Endothelial cell of umbilical vein (primary cell): ENCODE measurements at regions not wholly inside any gene's neighbourhood (a gene's known extent, or its start where the extent isn't known, plus 50 kb on each side); places are given as distances from the start of the nearest gene placed in this dataset. TPM values are rescaled to one million over a fixed set of nuclear protein-coding genes. Genes with fewer than 3 reads are reported as not detected.

Experiments
- BruUV-seq: library from RNA; stranded (reverse); fragments of 400-500 nt; replicated peaks from 2 replicates; lab custom pipeline; 2021; lab: Mats Ljungman, UMichigan
- CTCF ChIA-PET: fragments of 300-600, 350-600 bp; sonication (Branson Sonifier 250); formaldehyde crosslinking; loops from one replicate; lab custom pipeline; 2021; ENCODE audit warnings: antibody characterized with exemption, inconsistent platforms; lab: Charles Lee
- POLR2A ChIA-PET: fragments of 300-600, 350-600 bp; sonication (Branson Sonifier 250); formaldehyde crosslinking; loops from one replicate; lab custom pipeline; 2021; ENCODE audit warnings: antibody characterized with exemption, inconsistent platforms; lab: Charles Lee
- DNase-seq: peaks from one replicate; pipeline ENCODE4 v3.0.0-alpha.2; 2011; ENCODE audit warnings: low read depth, low spot score
- FAIRE-seq: peaks from 2 replicates; lab custom pipeline; 2011; peaks lifted over from hg19 to GRCh38; lab: Jason Lieb, UNC
- H2AFZ ChIP-seq: 2 replicates; pipeline ENCODE4 v1.6.0; 2012; ENCODE audit warnings: low read depth, low read length, control low read depth, inconsistent platforms
- H3K27ac ChIP-seq: 2 replicates; pipeline ENCODE4 v1.5.1; 2011; ENCODE audit warnings: low read depth, mild to moderate bottlenecking, control low read depth, low read length, moderate library complexity; ENCODE audit not compliant: insufficient read depth
- H3K27me3 ChIP-seq, 2 experiments: 2 replicates each; pipeline versions ENCODE4 v1.6.0 to v1.6.1; 2011; ENCODE audit warnings: low read length in 2 of 2, mixed read lengths in 1 of 2; ENCODE audit not compliant: control insufficient read depth in 2 of 2, insufficient read depth in 2 of 2
- H3K36me3 ChIP-seq, 2 experiments: 2 replicates in 1 of 2; 3 replicates in 1 of 2; pipeline ENCODE4 v1.5.1; 2011; ENCODE audit warnings: low read length in 2 of 2, mild to moderate bottlenecking in 1 of 2, moderate library complexity in 1 of 2; ENCODE audit not compliant: control insufficient read depth in 2 of 2, insufficient read depth in 2 of 2; ENCODE audit errors: extremely low read depth in 1 of 2
- H3K4me1 ChIP-seq: 3 replicates; pipeline ENCODE4 v1.5.1; 2011; ENCODE audit warnings: mild to moderate bottlenecking, low read length; ENCODE audit not compliant: control insufficient read depth, insufficient read depth; ENCODE audit errors: extremely low read depth
- H3K4me2 ChIP-seq: 2 replicates; pipeline ENCODE4 v1.6.1; 2011; ENCODE audit warnings: low read length, control low read depth, mixed read lengths; ENCODE audit not compliant: insufficient read depth
- H3K4me3 ChIP-seq, 3 experiments: fragments of 200-600 bp in 1 of 3; sonication (generic), shearing (Covaris generic) in 1 of 3; replicated peaks in 1 of 3; 2 replicates each; pipeline ENCODE4 v1.5.1; 2011 to 2016; ENCODE audit warnings: control low read depth in 3 of 3, low read length in 3 of 3, mild to moderate bottlenecking in 2 of 3, inconsistent platforms in 1 of 3, low read depth in 1 of 3, moderate library complexity in 1 of 3; ENCODE audit not compliant: insufficient read depth in 1 of 3
- H3K79me2 ChIP-seq: 2 replicates; pipeline ENCODE4 v1.6.0; 2012; ENCODE audit warnings: low read length, inconsistent platforms; ENCODE audit not compliant: control insufficient read depth, insufficient read depth
- H3K9ac ChIP-seq: replicated peaks from 2 replicates; pipeline ENCODE3; 2011; ENCODE audit warnings: low read length, control low read depth; ENCODE audit not compliant: insufficient read depth; ENCODE audit errors: extremely low read depth
- H3K9me1 ChIP-seq: replicated peaks from 3 replicates; pipeline ENCODE4 v1.6.0; 2011; ENCODE audit warnings: mild to moderate bottlenecking, low read length; ENCODE audit not compliant: control insufficient read depth, insufficient read depth; ENCODE audit errors: extremely low read depth
- H3K9me3 ChIP-seq: replicated peaks from 2 replicates; pipeline ENCODE4 v1.5.1; 2012; ENCODE audit warnings: low read length, inconsistent platforms; ENCODE audit not compliant: control insufficient read depth, insufficient read depth
- H4K20me1 ChIP-seq: replicated peaks from 2 replicates; pipeline ENCODE3; 2011; ENCODE audit warnings: mild to moderate bottlenecking, low read length; ENCODE audit not compliant: control insufficient read depth, insufficient read depth; ENCODE audit errors: extremely low read depth
- CTCF ChIP-seq, 2 donors: IDR thresholded peaks; 1 replicate in 1 of 2; 2 replicates in 1 of 2; pipeline ENCODE4 v1.5.1; 2011; ENCODE audit warnings: low read length in 2 of 2, mild to moderate bottlenecking in 2 of 2, moderate library complexity in 2 of 2, control low read depth in 1 of 2, inconsistent platforms in 1 of 2, low read depth in 1 of 2; ENCODE audit not compliant: insufficient read depth in 1 of 2; ENCODE audit errors: extremely low read depth in 1 of 2
- FOS ChIP-seq: IDR thresholded peaks from 2 replicates; pipeline ENCODE4 v1.6.1; 2011; ENCODE audit warnings: mild to moderate bottlenecking, low read length, moderate library complexity, borderline replicate concordance; ENCODE audit not compliant: insufficient read depth
- JUN ChIP-seq: IDR thresholded peaks from 2 replicates; pipeline ENCODE4 v1.6.1; 2011; ENCODE audit warnings: borderline replicate concordance, low read depth; ENCODE audit not compliant: insufficient read length, insufficient read depth
- MYC ChIP-seq: IDR thresholded peaks from one replicate; pipeline ENCODE4 v1.6.1; 2011; ENCODE audit warnings: mild to moderate bottlenecking, low read depth, low read length
- POLR2A ChIP-seq: IDR thresholded peaks from 2 replicates; pipeline ENCODE4 v1.6.1; 2012; ENCODE audit warnings: low read depth, mild to moderate bottlenecking, control low read depth, low read length
- dilution Hi-C: fragments of 300-500 bp; cut with MboI; formaldehyde crosslinking; loops from one replicate; pipeline ENCODE4 v1.15.0; 2019; ENCODE audit warnings: low sequenced_read_pairs; ENCODE audit not compliant: extremely low pct_ligation_motif_present
- intact Hi-C: fragments of 100-400 bp; cut with micrococcal nuclease; formaldehyde crosslinking; loops from one replicate; pipeline ENCODE4 v1.10.0; 2022
- small RNA-seq: library from RNA; depleted of rRNA; stranded (forward); fragments of <200 nt; gene quantifications from one replicate; pipeline ENCODE3, GENCODE V24; 2012; ENCODE audit warnings: low replicate concordance, low read depth; ENCODE audit not compliant: insufficient read depth, insufficient read length

- dilution Hi-C loops (no loop called here), intact Hi-C loops (no loop called here)
- Histone ChIP-seq H3K4me2 (no peak overlapping the region), H3K4me1 (no peaks in the 10 kb centered on the region), H3K9me3 (no peaks in the 10 kb centered on the region), H3K9ac (no peak overlapping the region), H3K27ac (no peak overlapping the region), H2AFZ (no peak overlapping the region), H3K36me3 (no peaks in the 10 kb centered on the region), H3K4me3 (no peak overlapping the region), H3K79me2 (no peaks in the 10 kb centered on the region), H3K9me1 (no peaks in the 10 kb centered on the region), H3K27me3 (peaks cover 3 to 7% of the 10 kb centered on the region in 2 experiments), H4K20me1 (no peaks in the 10 kb centered on the region)
- TF ChIP-seq JUN (no peak), FOS (no peak), POLR2A (no peak), CTCF (IDR thresholded peaks at IDR 0.05; ENCODE audit: extremely low read depth in 1 of 2, insufficient read depth in 1 of 2, low read depth in 1 of 2, low read length in 2 of 2) (no peak), MYC (no peak)
- FAIRE-seq = no peak
- CTCF ChIA-PET = interaction anchor here (1.2 kb wide), 1 partner anchor 10 kb away, joined by 4 read pairs; no protein-coding TSS in a partner anchor
- POLR2A ChIA-PET = interaction anchor here (0.5 kb wide), 1 partner anchor 195 kb away, joined by 5 read pairs; no protein-coding TSS in a partner anchor
- BruUV-seq = no TSS peak
- no peak for DNase-seq
Observed at GRCh38 chr2:38125842-38126241, 49.9 kb upstream of the CYP1B1 start.

Small RNAs in the stretch of these regions (small RNA-seq; reads per million reads assigned to genes)
- not detected for gene AC009229.3
- gene RNU6-951P = not detected
